ENCODE measurements at regions not wholly inside any gene's neighbourhood (a gene's known extent, or its start where the extent isn't known, plus 50 kb on each side); places are given as distances from the start of the nearest gene placed in this dataset.

DNA sequence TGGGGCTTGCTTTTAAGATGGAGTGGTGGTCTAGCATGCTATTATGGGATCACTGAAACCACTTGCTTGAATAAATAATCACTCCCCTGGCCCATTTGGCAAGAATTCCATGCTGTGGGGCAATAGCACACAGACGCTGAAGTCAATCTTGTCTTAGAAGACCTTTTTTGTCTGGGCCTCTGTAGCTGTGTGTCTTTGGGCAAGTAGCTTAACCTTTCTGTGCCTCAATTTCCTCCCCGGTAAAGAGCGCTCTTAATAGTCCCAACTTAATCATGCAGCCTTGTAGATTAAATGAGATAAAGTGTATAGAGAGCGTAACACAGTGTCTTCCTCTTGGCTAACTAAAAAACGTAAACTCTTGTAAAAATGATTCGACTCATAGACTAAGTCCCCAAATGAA lies 125.4 kb upstream of the IGSF21 start:
- DNase-seq, result no peak

DNA sequence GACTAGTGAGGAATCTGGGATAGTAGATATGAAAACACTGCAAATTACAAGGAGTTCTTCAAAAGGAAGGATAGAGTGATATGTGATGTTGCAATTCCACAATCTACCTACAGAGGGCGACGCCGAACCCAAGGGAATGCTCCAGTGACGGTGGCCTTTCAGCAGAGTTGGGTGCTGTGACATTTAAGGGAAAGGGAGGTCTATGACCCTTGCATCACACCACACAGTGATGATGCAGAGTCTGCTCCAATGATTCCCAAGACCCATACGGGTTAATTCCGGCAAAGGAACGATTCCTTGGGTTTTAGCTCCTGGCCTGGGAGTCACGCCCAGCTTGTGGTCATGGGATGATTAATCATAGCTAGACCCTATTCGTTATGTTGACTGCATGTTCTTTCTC lies 123.0 kb upstream of the IGSF21 start:
- DNase-seq, result peak; percentile 24 to 35

DNA sequence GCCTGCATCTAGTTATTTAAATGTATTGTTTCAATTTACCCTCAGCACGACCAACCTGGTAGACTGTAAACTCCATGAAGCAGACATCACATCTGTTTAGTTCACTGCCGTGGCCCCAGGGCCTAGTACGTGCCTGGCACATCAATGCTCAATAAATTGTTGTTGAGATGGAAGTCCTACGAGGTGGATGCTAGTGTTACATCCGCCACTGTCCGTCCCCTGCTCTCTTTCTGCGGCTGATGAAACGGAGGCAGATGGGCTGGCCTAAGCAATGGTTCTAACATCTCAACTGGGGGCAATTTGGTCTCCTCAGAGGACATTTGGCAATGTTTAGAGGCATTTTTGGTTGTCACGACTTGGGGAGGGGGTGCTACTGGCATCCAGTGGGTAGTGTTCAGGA lies 121.4 kb upstream of the IGSF21 start:
- no peak for DNase-seq

DNA sequence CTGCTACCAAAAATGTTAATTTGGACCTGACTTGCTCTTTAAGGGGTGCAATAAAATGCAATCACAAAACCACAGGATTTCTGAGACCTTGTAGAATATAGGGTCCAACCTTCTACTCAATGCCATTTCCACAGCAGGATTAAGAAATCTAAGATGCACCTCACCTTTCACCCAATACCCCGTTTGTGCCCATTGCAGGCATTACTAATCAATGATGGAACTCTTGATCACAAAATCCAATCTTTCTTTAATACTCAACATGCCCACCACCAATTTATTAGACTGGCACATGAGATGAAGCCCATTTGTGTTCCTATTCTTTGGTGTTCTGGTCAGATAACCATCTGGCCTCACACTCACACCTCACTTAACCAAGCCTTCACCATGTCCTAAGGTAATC lies 117.2 kb upstream of the IGSF21 start:
- no peak for DNase-seq

DNA sequence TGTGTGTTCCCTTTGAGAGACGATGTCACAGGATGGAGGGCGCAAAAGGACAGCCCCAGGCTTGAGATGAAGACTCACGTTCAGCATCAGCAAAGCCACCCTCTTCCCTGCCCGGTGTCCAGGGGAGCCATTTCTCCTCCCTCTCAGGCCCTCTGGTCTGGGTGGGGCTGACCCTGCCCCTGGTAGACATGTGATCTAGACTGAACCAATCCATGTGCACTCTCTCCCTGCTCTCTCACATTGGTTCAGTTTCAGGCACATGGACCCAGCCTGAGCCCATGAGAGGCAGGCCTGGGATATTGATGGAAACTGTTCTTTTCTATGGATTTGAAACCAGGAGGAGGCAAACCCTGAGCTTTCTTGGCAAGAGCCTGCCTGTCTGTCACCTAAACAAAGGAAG lies 115.6 kb upstream of the IGSF21 start:
- no peak for DNase-seq

DNA sequence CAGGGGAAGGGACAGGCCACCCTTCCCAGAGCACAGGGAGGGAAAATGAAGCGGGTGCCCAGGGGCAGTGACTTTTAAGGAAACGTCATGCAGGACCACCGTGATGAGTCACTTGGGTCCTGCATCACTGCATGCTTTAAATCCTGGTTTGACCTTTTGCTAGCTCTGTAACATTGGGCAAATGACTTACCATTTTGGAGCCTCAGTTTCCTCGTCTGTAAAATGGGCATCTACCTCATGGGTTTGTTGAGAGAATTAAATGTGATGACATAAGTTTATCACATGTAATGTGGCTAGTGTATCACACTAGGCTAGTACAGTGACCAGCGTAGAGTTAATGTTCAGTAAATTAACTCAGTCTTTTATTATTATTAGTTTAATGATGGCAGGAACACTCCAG lies 114.8 kb upstream of the IGSF21 start:
- DNase-seq, result no peak

DNA sequence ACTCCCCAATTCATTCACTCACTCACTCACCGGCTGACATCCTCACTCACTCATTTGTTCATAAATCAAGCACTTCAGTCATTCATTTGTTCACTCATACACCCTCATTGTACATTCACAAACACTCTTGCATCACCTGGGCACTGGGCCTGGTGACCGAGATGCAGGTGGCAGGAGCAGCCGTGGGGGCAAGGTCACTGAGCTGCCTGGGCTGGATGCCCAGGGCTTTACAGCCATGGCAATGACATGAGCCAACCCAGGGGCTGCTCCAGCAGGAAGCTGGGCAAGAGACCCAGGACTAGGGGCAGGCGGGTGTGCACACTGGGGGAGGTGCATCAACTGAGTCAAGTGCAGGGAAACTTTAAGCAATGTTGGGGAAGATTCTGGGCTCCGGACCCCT lies 113.6 kb upstream of the IGSF21 start:
- no peak for DNase-seq

DNA sequence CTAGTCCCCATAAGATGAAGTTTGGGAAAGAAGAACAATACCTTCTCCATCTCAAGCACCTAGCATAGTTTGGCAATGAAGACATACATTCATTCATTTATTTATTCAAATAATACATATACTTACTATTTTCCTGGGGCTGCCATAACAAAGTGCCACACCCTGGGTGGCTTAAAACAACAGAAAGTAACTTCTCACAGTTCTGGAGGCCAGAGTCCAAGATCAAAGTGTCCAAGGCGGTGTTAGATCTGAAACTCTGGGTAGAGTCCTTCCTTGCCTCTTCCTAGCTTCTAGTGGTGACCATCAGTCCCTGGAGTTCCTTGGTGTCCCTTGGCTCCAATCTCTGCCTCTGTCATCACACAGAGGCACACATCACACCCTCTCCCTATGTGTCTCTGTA lies 112.1 kb upstream of the IGSF21 start:
- no peak for DNase-seq

DNA sequence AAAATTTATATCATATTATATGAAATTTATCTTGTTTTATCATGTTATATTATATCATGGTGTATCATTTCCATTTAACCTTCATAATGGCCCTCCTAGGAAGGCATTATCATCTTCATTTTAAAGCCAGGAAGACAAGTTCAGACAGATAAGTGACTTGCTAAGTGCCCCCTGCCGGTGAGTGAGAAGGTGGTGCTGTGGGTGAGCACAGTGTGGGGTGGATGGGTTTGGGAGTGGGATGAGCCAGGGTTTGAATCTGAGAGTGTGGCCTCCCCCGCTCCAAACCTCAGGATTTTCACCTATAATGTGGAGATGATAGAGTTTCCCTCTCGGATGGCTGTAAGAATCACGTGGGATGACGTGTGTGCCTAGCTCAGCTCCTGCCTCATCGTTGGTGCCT lies 108.7 kb upstream of the IGSF21 start:
- DNase-seq, result no peak

DNA sequence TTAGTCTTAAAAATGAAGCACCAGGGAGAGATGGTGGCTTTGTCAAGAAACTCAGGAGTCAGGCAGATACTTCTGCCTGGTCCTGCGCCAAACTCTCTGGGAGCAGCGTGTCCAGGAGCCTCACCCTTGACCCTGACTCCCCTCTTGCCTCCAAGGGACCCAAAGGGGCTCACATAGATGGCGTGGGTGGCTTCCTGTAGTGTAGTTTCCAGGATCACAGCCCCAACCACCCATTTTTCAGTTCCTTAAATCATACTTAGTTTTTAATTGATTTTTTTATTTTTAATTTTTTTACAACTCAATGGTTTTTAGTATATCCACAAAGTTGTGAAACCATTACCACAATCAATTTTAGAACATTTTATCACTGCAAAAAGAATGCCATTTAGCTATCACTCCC lies 107.7 kb upstream of the IGSF21 start:
- no peak for DNase-seq

DNA sequence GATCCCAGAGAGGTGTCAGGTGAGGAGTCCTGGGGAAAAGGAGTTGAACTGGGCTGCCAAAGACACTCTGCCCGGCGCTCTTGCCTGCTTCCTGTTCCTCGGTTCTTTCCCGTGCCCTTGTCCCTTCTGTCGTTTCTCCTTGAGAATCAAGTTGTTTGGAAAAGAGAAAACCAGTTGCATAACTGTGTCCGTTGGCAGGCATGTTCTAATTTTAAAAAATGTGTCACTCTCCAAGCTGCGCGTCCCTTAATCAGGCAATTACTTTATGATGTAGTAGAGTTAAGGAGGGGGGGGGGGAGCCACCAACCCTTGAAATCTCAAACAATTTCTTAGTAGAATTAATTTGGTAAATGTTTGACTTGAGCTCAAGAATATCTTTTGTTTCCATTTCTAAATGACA lies 105.9 kb upstream of the IGSF21 start:
- no peak for DNase-seq

DNA sequence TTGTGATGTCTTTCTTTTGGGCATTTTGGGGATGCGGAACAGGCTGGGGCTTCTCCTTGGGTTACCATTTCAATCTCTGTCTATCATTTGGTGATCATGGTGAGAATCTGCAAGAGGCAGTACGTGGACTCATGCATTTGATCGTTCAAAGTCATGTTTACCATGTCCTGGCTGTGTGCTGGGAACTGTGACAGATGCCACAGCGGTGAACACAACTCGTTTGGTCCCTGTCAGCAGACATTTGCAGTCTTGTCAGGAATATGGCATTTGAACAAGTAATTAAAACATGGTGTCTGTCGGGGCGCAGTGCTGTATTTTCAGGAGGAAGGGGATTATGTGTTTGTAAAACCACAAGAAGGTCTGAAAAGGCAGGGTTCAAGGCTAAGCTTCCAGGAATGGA lies 103.3 kb upstream of the IGSF21 start:
- no peak for DNase-seq

DNA sequence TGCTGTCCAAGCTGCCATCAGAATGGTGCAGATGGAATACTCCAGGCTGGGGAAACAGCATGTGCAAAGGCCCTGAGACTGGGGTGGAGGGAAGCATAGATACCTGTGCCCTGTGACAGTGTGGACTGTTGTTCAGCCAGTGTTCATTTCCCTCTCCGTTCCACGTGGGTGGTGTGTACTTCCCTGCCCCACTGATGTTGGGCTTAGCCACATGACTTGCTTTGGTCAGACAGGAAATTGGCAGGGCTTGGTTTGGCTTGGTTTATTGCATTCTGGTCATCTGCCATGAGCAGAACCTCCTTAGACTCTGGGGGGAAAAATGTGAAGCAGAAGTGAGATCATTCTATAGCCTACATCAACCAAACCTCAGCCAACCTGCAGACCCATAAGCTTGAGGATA lies 102.4 kb upstream of the IGSF21 start:
- DNase-seq, result no peak

DNA sequence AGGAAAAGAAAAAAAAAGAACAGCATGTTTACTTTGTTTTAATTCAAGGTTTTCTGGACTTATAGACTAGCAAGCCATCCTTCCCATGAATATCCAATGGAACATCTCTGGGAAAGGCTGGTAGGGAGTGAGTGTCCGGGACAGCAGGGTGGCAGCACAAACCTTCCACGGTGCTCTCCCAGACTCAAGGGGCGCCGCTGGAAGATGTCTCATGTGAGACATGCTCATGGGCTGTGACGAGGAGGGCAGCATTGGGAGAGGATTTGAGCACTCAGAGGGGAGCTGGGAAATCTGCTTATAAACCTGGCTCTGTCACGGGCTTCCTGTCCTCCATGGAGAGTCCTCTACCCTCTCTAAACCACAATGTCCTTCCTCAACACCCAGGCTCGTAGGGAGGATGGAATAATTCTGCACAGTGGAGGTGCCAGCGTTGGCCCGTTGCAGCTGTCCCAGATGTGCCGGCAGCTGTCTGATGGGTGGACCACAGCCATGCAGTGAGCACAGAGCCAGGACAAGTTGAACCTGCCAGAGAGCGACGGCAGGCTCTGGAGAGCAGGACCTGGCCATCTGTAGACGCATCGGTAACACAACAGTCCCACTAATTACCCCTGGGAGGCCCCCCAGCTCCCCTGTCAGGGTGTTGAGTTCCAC lies 100.1 kb upstream of the IGSF21 start:
- DNase-seq, result no peak

DNA sequence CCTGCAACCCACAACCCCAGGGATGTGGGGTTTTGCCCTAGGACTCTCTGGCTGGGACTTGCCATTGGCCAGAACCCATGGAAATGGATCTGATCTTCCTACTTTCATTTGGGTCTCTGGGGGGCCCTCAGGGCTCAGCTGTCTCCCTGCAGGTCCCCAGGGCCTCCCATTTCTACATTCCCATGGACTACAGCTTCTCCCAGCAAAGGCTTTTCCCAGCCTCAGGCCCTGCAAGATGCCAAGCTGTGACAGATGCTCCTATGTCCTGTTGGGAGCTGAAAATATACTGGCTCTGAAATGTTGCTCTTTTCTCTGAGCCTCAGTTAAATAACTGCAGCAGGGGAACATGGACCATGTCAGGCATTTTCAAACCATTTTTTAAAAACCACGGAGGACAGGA lies 99.5 kb upstream of the IGSF21 start:
- no peak for DNase-seq

DNA sequence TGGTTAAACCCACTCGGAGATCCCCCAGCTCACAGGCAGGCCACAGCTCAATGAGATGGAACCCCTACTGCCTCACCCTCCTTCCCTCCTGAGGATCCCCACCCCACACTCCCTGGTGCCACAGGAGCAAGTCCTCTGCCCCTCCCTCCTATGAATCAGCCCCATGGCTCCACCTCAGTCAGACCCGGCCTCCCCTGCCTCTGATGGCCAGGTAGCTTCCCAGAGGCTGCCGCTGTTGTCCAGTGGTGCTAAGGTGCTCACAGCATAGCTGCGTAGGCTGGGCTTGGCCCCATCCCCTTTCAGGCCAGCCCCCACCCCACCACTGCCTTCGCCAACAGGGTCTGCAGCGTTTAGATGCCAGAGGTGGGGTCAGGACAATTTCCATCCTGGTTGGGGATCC lies 98.5 kb upstream of the IGSF21 start:
- DNase-seq, result no peak

DNA sequence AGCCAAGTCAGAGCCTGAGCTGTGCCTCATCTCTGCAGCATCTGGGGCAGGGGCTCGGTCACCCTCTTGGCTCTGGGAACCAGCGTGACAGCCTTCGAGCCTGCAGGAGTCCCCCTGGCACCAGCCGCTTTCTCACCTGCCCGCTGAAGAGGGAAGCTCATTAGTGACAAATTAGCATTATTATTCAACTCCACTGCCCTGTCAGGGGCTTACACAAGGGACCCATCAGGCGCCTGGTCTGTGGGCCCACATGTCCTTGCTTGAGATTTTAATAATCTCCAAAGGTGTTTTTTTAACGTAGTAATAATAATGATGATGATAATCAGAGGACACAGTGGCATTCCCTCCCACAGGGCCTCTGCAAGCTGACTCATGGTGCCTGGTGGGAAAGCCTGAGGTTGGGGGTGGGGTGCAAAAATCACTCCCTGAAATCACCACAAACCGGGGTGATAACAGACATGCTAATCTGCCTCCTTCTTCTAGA lies 98.1 kb upstream of the IGSF21 start:
- no peak for DNase-seq

DNA sequence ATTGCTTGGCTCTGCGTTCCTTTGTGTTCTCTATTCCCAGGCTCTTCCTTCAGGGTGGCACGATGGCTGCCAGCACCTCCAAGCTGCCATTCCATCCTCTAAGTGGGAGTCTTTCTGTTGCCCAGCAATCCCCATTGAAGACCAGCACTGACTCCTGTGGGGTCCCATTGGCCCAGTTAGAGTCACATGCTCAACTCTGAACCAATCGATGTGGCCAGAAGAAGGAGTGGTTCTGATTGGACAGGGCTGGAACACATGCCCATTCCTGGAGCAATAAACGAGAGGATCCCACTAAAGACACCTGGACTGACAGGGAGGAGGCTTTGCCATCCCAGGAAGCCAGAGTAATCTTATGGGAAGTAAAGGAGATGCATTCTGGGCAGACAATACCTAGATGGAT lies 97.2 kb upstream of the IGSF21 start:
- DNase-seq, result no peak

DNA sequence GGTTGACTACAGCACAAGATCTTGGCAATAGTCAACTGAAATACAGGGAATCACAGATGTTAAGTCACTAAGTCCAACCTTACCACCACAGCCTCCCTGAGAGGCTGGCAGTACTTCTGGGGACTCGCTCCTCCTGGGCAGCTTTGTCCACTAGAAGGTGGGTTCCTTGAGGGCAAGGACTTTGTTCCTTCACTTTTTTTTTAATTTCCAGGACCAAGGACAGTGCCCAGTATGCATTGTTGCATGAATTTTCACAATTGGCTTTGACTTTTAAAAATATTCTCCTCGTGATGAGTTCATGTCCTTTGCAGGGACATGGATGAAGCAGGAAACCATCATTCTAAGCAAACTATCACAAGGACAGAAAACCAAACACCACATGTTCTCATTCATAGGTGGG lies 96.7 kb upstream of the IGSF21 start:
- DNase-seq, result no peak

DNA sequence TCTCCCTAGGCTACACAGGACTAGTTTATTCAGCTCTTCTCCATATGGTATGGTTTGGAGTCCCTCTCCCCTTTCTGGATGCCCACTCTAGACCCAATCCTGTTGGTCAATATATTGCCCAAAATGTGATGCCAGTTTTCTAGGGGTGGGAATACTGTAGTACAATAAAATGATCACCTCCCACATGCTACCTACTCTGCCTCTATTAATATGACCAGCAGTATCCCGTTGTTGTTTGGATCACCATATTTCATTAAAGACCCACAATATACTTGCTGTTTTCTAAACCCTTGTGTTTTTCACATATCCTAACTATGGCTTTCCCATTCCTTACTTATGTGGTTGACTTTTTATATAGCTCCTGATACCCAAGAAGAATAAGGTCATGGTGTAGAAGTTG lies 95.9 kb upstream of the IGSF21 start:
- no peak for DNase-seq

DNA sequence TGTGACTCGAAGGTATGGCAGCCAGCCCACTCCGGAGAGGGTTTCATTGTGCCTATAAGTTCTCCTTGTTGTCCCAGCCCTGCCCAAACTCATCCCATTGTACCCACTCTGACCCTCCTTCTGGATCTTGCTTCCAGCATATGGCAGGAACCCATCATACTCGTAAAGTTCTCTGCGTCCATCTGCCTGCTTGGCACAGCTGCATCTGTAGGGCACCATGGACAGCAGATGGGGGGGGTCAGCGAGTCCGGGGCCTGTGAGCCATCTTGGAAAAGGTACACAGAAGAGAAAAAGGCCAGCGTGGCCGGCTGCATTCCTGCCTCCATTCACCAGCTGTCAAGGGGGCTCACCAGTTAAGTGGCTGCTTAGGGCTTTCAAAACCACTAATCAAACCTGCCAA lies 94.9 kb upstream of the IGSF21 start:
- no peak for DNase-seq

DNA sequence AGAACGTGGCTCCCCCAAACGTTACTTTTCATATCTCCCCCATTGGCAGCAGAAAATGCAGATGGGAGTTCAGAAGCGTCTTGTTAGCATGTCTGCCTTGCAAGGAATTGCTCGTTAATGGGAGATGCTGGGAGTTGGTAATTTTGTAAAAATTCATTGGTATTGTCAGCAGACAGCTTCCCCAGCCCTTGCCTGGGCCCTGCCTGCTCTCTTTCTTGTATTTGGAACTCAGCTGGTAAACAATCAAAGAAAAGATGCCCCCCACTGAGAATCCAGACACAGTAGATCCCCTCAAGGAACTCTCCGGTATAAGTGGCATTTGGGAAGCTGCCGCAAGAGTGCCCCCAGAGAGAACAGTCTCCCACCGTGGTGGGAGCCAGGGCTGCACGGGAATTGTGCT lies 94.4 kb upstream of the IGSF21 start:
- DNase-seq, result no peak

DNA sequence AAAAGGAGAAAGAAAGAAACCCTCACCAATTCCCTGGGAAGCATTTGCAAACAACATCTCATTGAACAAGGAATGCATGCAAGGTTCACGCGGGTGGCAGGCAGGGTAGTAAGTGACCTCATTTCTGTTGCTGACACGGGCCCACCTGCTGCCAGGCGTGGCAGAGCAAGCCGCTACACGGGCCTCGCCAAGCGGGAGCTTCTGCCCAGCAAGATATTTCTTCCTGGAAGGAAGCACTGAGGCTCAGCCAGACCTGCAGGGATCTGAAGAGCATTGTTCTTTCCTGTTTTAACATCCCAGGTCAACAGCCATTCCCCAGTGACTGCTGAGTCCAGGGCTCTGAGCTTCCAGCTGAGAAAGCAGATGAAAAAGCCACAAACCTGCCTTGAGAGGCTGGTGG lies 91.9 kb upstream of the IGSF21 start:
- no peak for DNase-seq

DNA sequence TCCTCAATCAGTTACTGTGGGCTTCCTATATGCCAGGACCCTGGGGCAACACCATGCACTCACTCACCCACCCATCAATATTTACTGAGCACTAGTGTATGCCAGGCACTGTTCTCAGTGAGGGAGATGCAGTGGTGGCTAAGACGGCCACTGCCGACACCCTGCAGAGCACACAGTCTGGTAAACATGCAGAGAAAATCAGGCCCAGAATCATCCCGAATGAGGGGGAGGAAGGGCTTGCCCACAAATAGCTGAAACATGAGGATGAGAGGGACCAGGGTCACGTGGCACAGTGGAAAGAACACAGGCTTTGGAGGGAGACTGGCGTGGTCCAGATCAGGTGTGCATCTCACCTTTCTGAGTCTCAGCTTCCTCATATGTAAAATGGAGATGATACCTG lies 89.2 kb upstream of the IGSF21 start:
- DNase-seq, result no peak

DNA sequence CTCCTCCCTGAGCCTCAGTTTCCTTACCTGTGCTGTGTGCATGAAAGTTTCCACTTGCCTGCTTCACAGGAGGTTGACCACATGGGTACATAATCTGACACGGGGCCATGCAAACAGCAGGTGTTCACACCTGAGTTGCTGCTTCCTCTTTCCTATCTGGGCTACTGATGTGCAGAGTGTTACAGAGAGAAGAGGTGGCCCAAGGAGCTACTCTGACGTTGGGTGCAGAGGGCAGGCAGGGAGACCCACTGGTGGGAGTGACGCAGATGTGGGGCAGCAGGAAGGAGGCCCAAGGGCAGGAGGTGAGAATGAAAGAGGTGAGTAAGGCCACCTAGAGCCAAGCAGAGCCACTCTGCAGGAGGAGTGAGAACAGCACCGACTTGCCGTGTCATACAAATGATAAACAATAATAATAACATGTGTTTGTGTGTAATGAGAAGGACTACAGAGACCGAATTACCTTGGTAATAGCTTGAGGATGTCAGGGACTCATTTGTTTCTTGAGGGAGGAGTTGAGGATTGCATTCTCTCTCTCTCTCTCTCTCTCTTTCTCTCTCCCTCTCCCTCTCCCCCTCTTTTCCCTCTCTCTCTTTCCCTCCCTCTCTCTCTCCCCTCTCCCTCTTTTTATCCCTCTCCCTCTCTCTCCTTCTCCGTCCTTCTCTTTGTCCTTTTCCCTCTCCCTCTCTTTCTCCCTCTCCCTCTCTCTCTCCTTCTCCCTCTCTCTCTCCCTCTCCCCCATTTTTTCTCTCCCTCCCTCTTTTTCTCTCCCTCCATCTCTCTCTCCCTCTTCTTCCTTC lies 87.4 kb upstream of the IGSF21 start:
- DNase-seq, result no peak
